ENCODE measurements at regions not wholly inside any gene's neighbourhood (a gene's known extent, or its start where the extent isn't known, plus 50 kb on each side); places are given as distances from the start of the nearest gene placed in this dataset.
"Not testable (repeated sequence)": the region's sequence is repeated elsewhere in the genome, so short reads cannot be mapped to it uniquely, and the experiment has no call there.

DNA sequence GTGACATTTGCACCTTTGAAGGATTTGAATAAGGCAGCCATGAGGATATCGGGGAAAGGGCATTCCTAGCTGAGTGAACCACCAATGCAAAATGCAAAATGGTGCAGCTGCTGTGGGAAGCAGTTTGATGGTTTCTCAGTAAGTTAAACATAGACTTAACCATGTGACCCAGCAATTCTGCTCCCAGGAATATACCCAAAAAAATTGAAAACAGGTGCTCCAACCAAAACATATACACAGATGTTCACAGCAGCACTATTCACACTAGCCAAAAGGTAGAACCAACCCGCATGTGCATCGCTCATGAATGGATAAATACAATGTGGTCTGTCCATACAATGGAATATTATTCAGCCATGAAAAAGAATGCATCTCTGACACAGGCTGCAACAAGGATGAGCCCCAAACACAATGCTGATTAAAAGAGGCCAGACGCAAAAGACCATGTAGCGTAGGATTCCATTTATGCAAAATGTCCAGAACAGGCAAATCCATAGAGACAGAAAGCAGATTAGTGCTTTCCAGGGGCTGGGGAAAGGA is 215.0 kb upstream of the MYL2 start:
- Histone ChIP-seq H3K36me3 (ENCODE audit: control insufficient read depth, insufficient read depth, low read length) (no peaks in the 10 kb centered on the region), H3K4me3 (ENCODE audit: low read length) (no peak overlapping the region), H3K27ac (ENCODE audit: low read depth, low read length) (no peak overlapping the region), H3K27me3 (ENCODE audit: control insufficient read depth, insufficient read depth, low read length) (no peaks in the 10 kb centered on the region), H3K9ac (ENCODE audit: low read length) (no peak overlapping the region), H3K4me1 (ENCODE audit: control insufficient read depth, insufficient read depth, low read length) (no peaks in the 10 kb centered on the region)

DNA sequence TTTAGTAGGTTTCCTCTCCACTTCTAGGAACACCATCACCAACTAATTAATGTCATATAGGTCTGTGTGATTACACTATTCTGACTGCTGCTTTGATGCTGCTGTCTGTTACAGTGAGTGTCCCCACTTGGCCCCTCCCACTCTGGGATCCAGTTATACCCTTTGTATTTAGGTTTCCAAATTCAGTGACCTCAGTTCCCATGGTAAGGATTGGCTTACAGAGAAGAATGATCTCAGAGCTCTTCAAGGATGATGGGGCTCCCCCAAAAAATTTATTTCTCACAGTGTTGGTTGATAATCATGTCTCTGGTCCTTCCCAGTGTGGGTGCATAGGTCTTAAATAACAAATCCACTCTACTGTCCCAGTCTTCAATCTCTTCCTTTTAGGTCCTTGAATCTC is 210.0 kb upstream of the MYL2 start:
- H3K27ac ChIP-seq (ENCODE audit: low read depth, low read length) = no peak overlapping the region
- H3K4me3 ChIP-seq (ENCODE audit: low read length) = no peak overlapping the region
- no peaks in the 10 kb centered on the region for H3K27me3 ChIP-seq (ENCODE audit: control insufficient read depth, insufficient read depth, low read length)
- H3K4me1 ChIP-seq (ENCODE audit: control insufficient read depth, insufficient read depth, low read length) = no peaks in the 10 kb centered on the region
- H3K36me3 ChIP-seq (ENCODE audit: control insufficient read depth, insufficient read depth, low read length) = no peaks in the 10 kb centered on the region
- no peak overlapping the region for H3K9ac ChIP-seq (ENCODE audit: low read length)

DNA sequence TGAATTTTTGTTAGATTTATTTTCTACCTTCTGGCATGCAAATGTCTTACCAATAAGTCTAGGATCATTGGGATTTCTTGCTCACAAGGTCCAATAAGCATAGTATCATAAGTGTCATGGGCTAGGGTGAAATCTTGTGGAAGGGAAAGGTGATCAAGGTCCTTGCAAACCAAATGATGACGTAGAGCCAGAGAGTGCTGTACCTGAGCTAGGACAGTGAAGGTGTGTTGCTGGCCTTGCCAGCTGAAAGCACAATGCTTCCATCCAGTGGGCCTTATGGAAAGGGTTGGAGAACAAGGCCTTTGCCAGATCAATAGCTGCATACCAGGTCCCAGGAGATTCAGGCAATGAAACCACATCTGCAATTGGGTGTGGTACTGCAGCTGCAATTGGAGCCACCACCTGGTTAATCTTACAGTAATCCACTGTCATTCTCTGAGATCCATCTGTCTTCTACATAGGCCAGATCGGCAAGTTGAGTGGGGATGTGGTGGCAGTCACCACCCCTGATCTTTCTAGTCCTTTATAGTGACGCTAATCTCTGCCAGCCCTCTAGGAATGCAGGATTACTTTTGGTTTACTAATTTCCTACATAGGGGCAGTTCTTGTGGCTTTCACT is 208.9 kb upstream of the MYL2 start:
- no peak overlapping the region for H3K27ac ChIP-seq (ENCODE audit: low read depth, low read length)
- no peaks in the 10 kb centered on the region for H3K4me1 ChIP-seq (ENCODE audit: control insufficient read depth, insufficient read depth, low read length)
- H3K4me3 ChIP-seq (ENCODE audit: low read length) = no peak overlapping the region
- no peaks in the 10 kb centered on the region for H3K36me3 ChIP-seq (ENCODE audit: control insufficient read depth, insufficient read depth, low read length)
- no peaks in the 10 kb centered on the region for H3K27me3 ChIP-seq (ENCODE audit: control insufficient read depth, insufficient read depth, low read length)
- H3K9ac ChIP-seq (ENCODE audit: low read length) = no peak overlapping the region

DNA sequence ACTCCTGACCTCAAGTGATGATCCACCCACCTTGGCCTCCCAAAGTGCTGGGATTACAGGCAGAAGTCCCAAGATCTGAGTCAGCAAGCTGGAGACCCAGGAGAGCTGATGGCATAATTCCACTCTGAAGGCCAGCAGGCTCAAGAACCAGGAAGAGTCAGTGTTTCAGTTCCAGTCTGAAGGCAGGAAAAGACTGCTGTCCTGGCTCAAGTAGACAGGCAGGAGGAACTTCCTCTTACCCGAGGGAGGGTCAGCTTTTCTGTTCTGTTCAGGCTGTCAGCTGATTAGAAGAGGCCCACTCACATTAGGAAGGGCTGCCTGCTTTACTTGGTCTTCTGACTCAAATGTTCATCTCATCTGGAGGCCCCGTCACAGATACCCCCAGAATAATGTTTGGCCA is 206.0 kb upstream of the MYL2 start:
- Histone ChIP-seq H3K27ac (ENCODE audit: low read depth, low read length) (no peak overlapping the region), H3K27me3 (ENCODE audit: control insufficient read depth, insufficient read depth, low read length) (no peaks in the 10 kb centered on the region), H3K36me3 (ENCODE audit: control insufficient read depth, insufficient read depth, low read length) (no peaks in the 10 kb centered on the region)

DNA sequence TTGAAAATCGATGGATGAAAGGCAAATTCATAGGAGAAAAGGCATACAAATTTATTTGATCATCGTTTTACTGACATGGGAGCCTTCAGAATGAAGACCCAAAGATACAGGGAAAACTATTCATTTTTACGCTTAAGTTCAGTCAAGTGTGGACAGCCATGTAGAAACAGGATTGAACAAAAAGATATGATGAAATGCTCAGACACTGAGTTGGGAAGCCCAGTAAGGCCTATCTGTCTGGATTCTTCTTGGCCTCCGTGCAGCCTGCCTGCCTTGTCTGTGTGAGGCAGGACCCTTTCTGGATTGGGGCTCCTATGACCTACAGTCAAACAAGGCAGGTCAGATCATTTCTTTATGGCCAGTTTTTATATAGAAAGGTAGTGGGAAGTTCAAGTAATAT is 203.8 kb upstream of the MYL2 start:
- Histone ChIP-seq H3K4me3 (ENCODE audit: low read length) (no peak overlapping the region), H3K4me1 (ENCODE audit: control insufficient read depth, insufficient read depth, low read length) (peaks cover 9% of the 10 kb centered on the region), H3K27me3 (ENCODE audit: control insufficient read depth, insufficient read depth, low read length) (no peaks in the 10 kb centered on the region), H3K36me3 (ENCODE audit: control insufficient read depth, insufficient read depth, low read length) (no peaks in the 10 kb centered on the region), H3K27ac (ENCODE audit: low read depth, low read length) (no peak overlapping the region), H3K9ac (ENCODE audit: low read length) (no peak overlapping the region)

More for the DNA sequence above, 206.0 kb upstream of the MYL2 start:
- H3K4me1 ChIP-seq (ENCODE audit: control insufficient read depth, insufficient read depth, low read length) = peaks cover 9% of the 10 kb centered on the region
- H3K4me3 ChIP-seq (ENCODE audit: low read length) = no peak overlapping the region
- H3K9ac ChIP-seq (ENCODE audit: low read length) = no peak overlapping the region

DNA sequence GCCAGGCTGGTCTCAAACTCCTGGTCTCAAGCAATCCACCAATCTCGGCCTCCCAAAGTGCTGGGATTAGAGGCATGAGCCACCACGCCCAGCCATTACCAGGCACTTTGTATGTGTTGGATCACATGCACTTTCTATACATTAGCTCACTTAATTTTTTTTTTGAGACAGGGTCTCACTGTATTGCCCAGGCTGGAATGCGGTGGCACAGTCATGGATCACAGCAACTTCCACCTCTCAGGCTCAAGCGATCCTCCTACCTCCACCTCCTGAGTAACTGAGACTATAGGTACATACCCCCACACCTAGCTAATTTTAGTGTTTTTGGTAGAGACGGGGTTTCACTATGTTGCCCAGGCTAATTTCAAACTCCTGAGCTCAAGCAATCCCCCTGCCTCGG is 203.0 kb upstream of the MYL2 start:
- H3K9ac ChIP-seq (ENCODE audit: low read length) = no peak overlapping the region
- no peak overlapping the region for H3K27ac ChIP-seq (ENCODE audit: low read depth, low read length)
- H3K27me3 ChIP-seq (ENCODE audit: control insufficient read depth, insufficient read depth, low read length) = no peaks in the 10 kb centered on the region
- H3K36me3 ChIP-seq (ENCODE audit: control insufficient read depth, insufficient read depth, low read length) = no peaks in the 10 kb centered on the region
- peaks cover 9% of the 10 kb centered on the region for H3K4me1 ChIP-seq (ENCODE audit: control insufficient read depth, insufficient read depth, low read length)
- H3K4me3 ChIP-seq (ENCODE audit: low read length) = no peak overlapping the region

DNA sequence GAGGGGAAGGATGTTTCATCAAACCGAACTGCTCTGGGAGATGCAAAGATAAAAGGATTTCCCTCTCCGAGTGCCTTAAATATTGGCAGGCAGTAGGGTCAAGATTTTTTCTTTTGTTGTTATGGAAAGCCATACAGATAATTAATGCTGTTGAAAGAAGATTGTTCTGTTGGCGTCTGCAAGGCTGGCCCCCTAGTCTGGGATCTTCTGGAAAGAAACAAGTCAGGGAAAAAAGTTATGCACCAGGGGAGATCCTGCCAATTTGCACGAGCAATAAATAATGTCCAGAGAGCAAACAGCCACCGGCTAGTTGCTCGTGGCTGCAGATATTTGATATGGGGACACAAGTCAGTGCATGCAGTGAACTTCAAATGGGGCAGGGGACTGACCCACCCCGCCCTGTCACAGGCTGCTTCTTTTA is 202.1 kb upstream of the MYL2 start:
- no peaks in the 10 kb centered on the region for H3K27me3 ChIP-seq (ENCODE audit: control insufficient read depth, insufficient read depth, low read length)
- H3K9ac ChIP-seq (ENCODE audit: low read length) = no peak overlapping the region
- H3K4me1 ChIP-seq (ENCODE audit: control insufficient read depth, insufficient read depth, low read length) = peaks cover 9% of the 10 kb centered on the region
- H3K27ac ChIP-seq (ENCODE audit: low read depth, low read length) = no peak overlapping the region
- H3K36me3 ChIP-seq (ENCODE audit: control insufficient read depth, insufficient read depth, low read length) = no peaks in the 10 kb centered on the region
- H3K4me3 ChIP-seq (ENCODE audit: low read length) = no peak overlapping the region

DNA sequence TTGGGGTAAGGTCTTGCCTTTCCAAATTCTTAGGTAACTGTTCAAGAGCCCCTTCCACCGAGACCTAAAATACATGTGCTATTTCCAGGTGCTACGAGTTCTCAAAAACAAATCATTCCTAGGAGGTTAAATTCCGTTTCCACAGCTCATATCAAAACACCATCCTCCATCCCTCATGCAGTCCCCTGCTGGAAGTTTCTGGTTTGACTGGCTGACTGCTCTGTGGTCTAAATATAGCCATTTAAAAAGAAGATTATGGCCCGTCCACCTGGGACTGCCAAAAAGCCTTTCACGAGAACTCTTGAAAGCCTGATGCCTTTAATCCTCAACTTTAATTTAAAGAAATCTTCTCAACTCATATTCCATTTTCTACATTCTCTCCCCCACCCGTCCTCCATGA is 201.5 kb upstream of the MYL2 start:
- Histone ChIP-seq H3K4me3 (ENCODE audit: low read length) (no peak overlapping the region), H3K36me3 (ENCODE audit: control insufficient read depth, insufficient read depth, low read length) (no peaks in the 10 kb centered on the region), H3K27ac (ENCODE audit: low read depth, low read length) (no peak overlapping the region), H3K9ac (ENCODE audit: low read length) (no peak overlapping the region), H3K4me1 (ENCODE audit: control insufficient read depth, insufficient read depth, low read length) (peaks cover 9% of the 10 kb centered on the region), H3K27me3 (ENCODE audit: control insufficient read depth, insufficient read depth, low read length) (no peaks in the 10 kb centered on the region)

DNA sequence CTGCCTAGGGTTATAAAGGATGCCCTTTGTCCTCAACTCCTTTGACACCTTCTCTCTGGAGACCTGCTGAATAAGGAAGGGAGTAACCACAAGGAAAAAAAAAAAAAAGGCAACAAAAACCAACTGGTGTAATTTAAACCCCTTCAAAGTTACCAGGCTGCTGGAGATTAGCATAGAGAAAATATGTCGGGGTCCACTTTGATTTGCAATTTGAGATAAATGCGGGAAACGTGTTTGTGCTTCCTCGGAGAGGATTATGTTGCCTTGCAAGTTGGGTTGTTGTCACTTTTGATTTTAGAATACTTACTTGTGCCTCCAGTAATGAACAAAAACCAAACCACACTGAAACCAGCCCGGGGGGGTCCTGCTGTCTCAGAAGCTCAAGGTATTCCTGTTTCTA is 200.2 kb upstream of the MYL2 start:
- H3K9ac ChIP-seq (ENCODE audit: low read length) = no peak overlapping the region
- no peak overlapping the region for H3K27ac ChIP-seq (ENCODE audit: low read depth, low read length)
- no peak overlapping the region for H3K4me3 ChIP-seq (ENCODE audit: low read length)
- no peaks in the 10 kb centered on the region for H3K27me3 ChIP-seq (ENCODE audit: control insufficient read depth, insufficient read depth, low read length)
- H3K36me3 ChIP-seq (ENCODE audit: control insufficient read depth, insufficient read depth, low read length) = no peaks in the 10 kb centered on the region
- peaks cover 9% of the 10 kb centered on the region for H3K4me1 ChIP-seq (ENCODE audit: control insufficient read depth, insufficient read depth, low read length)

DNA sequence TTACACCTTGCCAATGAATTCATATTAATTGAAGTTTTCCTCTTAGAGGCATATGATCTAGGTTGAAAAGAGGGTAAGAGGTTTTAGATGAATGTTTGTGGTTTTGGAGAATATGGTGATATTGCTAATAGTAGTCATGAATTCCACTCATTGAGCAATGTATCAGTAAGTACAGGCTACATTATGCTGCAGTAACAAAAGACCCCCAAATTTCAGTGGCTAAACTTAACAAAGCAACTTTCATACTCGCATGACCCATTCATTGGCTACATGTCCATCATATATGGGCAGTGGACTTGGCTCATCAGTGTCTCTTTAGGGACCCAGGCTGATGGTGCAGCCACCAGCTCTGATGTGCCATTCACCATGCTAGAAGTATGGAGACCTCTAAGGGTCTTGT is 196.6 kb upstream of the MYL2 start:
- peaks cover 3% of the 10 kb centered on the region for H3K4me1 ChIP-seq (ENCODE audit: control insufficient read depth, insufficient read depth, low read length)

DNA sequence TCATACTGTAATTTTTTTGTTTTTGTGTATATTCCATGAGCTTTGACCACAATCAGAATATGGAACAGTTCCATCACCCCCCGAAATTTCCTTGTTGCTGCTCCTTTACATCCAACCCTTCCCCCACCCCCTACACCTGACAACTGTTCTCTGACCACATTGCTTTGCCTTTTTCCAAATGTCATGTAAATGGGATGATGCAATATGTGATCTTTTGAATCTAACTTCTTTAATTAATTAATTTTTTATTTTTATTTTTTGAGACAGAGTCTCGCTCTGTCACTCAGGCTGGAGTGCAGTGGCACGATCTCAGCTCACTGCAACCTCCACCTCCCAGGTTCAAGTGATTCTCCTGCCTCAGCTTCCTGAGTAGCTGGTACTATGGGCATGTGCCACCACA is 192.9 kb upstream of the MYL2 start:
- H3K9ac ChIP-seq (ENCODE audit: low read length); H3K27ac ChIP-seq (ENCODE audit: low read depth, low read length); H3K27me3 ChIP-seq (ENCODE audit: control insufficient read depth, insufficient read depth, low read length); H3K36me3 ChIP-seq (ENCODE audit: control insufficient read depth, insufficient read depth, low read length); H3K4me1 ChIP-seq (ENCODE audit: control insufficient read depth, insufficient read depth, low read length); H3K4me3 ChIP-seq (ENCODE audit: low read length): not testable (repeated sequence)

More for the DNA sequence above, 196.6 kb upstream of the MYL2 start:
- Histone ChIP-seq H3K9ac (ENCODE audit: low read length) (no peak overlapping the region), H3K27me3 (ENCODE audit: control insufficient read depth, insufficient read depth, low read length) (no peaks in the 10 kb centered on the region), H3K4me3 (ENCODE audit: low read length) (no peak overlapping the region), H3K27ac (ENCODE audit: low read depth, low read length) (no peak overlapping the region), H3K36me3 (ENCODE audit: control insufficient read depth, insufficient read depth, low read length) (no peaks in the 10 kb centered on the region)

DNA sequence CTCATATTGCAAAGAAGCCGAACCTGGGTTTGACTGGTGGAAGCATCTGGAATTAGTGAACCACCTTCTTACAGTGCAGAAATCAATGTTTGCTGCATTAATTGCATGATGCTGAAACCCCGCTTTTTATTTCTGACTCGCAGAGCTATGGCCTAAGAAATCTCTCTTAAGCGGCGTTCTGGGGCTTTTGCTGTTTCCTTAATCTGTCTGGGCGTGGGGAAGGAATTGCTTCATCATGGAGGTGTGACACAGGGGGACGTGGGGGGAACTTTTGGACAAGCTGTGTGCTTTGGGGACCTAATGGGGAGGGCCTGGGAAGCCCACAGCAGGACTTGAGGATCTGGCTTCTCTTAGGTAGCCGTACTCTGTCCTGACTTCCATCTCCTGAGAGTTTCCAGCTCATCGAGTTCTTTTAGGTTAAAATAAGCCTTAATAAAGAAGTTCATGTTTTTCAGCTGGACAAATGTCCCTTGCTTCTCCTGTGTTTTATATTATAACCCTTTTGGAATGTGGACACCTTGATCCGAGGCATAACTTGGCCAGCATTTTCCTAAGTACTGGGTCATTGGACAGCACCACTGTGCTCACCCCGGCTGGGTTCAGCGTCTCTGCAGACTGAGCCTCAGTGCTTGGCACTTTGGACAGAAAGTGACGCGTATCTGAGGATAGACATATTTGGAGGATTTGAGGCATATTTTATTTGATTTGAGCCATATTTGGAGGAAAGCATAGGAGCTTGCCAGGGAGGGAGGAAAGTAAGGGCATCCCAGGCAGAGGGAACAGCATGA is 192.1 kb upstream of the MYL2 start:
- Histone ChIP-seq H3K36me3 (ENCODE audit: control insufficient read depth, insufficient read depth, low read length) (no peaks in the 10 kb centered on the region), H3K27ac (ENCODE audit: low read depth, low read length) (no peak overlapping the region), H3K27me3 (ENCODE audit: control insufficient read depth, insufficient read depth, low read length) (no peaks in the 10 kb centered on the region), H3K9ac (ENCODE audit: low read length) (no peak overlapping the region), H3K4me1 (ENCODE audit: control insufficient read depth, insufficient read depth, low read length) (no peaks in the 10 kb centered on the region), H3K4me3 (ENCODE audit: low read length) (no peak overlapping the region)

DNA sequence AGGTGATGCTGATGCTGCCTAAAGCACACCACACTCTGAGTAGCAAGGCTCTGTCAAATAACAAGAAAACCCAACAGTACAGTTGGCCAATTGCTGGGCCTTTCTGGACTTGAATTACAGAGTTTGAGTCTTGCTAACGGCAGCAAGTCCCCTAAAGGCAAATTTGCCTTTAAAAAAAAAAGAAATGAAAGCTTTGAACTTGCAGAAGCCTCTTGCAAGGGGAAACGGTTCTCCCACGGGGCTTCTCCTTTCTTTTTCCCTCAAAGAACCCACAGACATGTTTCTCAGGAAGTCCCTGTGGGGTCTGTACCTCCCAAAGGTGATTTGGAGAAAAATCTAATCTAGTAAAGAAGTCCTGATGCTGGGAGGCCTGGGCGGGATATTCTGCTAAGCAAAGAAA is 191.3 kb upstream of the MYL2 start:
- Histone ChIP-seq H3K9ac (ENCODE audit: low read length) (no peak overlapping the region), H3K27ac (ENCODE audit: low read depth, low read length) (no peak overlapping the region), H3K36me3 (ENCODE audit: control insufficient read depth, insufficient read depth, low read length) (no peaks in the 10 kb centered on the region), H3K4me1 (ENCODE audit: control insufficient read depth, insufficient read depth, low read length) (no peaks in the 10 kb centered on the region), H3K27me3 (ENCODE audit: control insufficient read depth, insufficient read depth, low read length) (no peaks in the 10 kb centered on the region), H3K4me3 (ENCODE audit: low read length) (no peak overlapping the region)

All from rectal smooth muscle tissue (tissue), 1 donor.